ENCODE measurements at regions not wholly inside any gene's neighbourhood (a gene's known extent, or its start where the extent isn't known, plus 50 kb on each side); places are given as distances from the start of the nearest gene placed in this dataset.
"Not testable (repeated sequence)": the region's sequence is repeated elsewhere in the genome, so short reads cannot be mapped to it uniquely, and the experiment has no call there.

- Histone ChIP-seq H3K9me3 (no peaks in the 10 kb centered on the region), H3K4me1 (ENCODE audit: control insufficient read depth in 1 of 2, low read depth in 2 of 2) (no peaks in the 10 kb centered on the region), H3K4me3 (no peak overlapping the region), H3K36me3 (no peaks in the 10 kb centered on the region), H3K27ac (no peak overlapping the region), H3K27me3 (replicated peaks; ENCODE audit: insufficient read depth) (no peaks in the 10 kb centered on the region)
- ATAC-seq (ENCODE audit: insufficient number of reproducible peaks, low FRiP score, low read depth): no peak
- TF ChIP-seq CTCF (IDR thresholded peaks at IDR 0.05): no peak
- DNase-seq (ENCODE audit: low spot score): no peak
These were observed 95.3 kb upstream of the OR9G4 start for GRCh38 chr11:56843816-56844215.

- no peaks in the 10 kb centered on the region for H3K4me1 ChIP-seq (ENCODE audit: control insufficient read depth in 1 of 2, low read depth in 2 of 2)
- no peak for DNase-seq (ENCODE audit: low spot score)
- no peak overlapping the region for H3K4me3 ChIP-seq
- no peaks in the 10 kb centered on the region for H3K36me3 ChIP-seq
- no peak for ATAC-seq (ENCODE audit: insufficient number of reproducible peaks, low FRiP score, low read depth)
- H3K9me3 ChIP-seq: no peaks in the 10 kb centered on the region
- H3K27me3 ChIP-seq (replicated peaks; ENCODE audit: insufficient read depth): no peaks in the 10 kb centered on the region
- no peak overlapping the region for H3K27ac ChIP-seq
- no peak for TF ChIP-seq CTCF (IDR thresholded peaks at IDR 0.05)
These were observed 94.6 kb upstream of the OR9G4 start for GRCh38 chr11:56842814-56843794.

- TF ChIP-seq CTCF (IDR thresholded peaks at IDR 0.05): peak; percentile 60
- no peak overlapping the region for H3K27ac ChIP-seq
- H3K9me3 ChIP-seq: no peaks in the 10 kb centered on the region
- ATAC-seq (ENCODE audit: insufficient number of reproducible peaks, low FRiP score, low read depth) (no peak), DNase-seq (ENCODE audit: low spot score) (no peak)
- no peak overlapping the region for H3K4me3 ChIP-seq
- H3K36me3 ChIP-seq: no peaks in the 10 kb centered on the region
- no peaks in the 10 kb centered on the region for H3K27me3 ChIP-seq (replicated peaks; ENCODE audit: insufficient read depth)
- H3K4me1 ChIP-seq (ENCODE audit: control insufficient read depth in 1 of 2, low read depth in 2 of 2): no peaks in the 10 kb centered on the region
These were observed 92.8 kb upstream of the OR9G4 start for GRCh38 chr11:56841210-56841810.

DNA sequence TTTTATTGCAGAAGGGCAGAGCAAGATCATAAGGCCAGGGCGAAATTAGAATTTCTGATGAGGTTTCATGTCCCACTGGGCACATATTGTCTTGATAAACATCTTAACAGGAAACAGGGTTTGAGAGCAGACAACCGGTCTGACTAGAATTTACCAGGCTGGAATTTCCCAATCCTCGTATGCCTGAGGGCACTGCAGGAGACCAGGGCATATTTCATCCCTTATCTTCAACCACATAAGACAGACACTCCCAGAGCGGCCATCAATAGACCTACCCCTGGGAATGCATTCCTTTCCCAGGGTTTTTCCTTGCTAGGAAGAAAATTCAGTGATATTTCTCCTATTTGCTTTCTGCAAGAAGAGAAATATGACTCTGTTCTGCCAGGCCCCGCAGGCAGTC, 78.9 kb upstream of the OR9G4 start:
- H3K4me3 ChIP-seq; H3K36me3 ChIP-seq; H3K9me3 ChIP-seq; H3K4me1 ChIP-seq (ENCODE audit: control insufficient read depth in 1 of 2, low read depth in 2 of 2); ATAC-seq (ENCODE audit: insufficient number of reproducible peaks, low FRiP score, low read depth); DNase-seq (ENCODE audit: low spot score); H3K27ac ChIP-seq; H3K27me3 ChIP-seq (replicated peaks; ENCODE audit: insufficient read depth): not testable (repeated sequence)

- H3K4me3 ChIP-seq: no peak overlapping the region
- no peaks in the 10 kb centered on the region for H3K36me3 ChIP-seq
- no peak for TF ChIP-seq CTCF (IDR thresholded peaks at IDR 0.05)
- DNase-seq (ENCODE audit: low spot score): no peak
- no peaks in the 10 kb centered on the region for H3K9me3 ChIP-seq
- no peaks in the 10 kb centered on the region for H3K27me3 ChIP-seq (replicated peaks; ENCODE audit: insufficient read depth)
- ATAC-seq (ENCODE audit: insufficient number of reproducible peaks, low FRiP score, low read depth): no peak
- no peak overlapping the region for H3K27ac ChIP-seq
- H3K4me1 ChIP-seq (ENCODE audit: control insufficient read depth in 1 of 2, low read depth in 2 of 2): no peaks in the 10 kb centered on the region
These were observed 71.4 kb upstream of the OR9G4 start for GRCh38 chr11:56819916-56820315.
